D721Med (cell line): ENCODE measurements at regions not wholly inside any gene's neighbourhood (a gene's known extent, or its start where the extent isn't known, plus 50 kb on each side); places are given as distances from the start of the nearest gene placed in this dataset.
"Not testable (repeated sequence)": the region's sequence is repeated elsewhere in the genome, so short reads cannot be mapped to it uniquely, and the experiment has no call there.

Source experiments
- DNase-seq: peaks from one replicate; pipeline ENCODE4 v3.0.0; 2011; ENCODE audit warnings: low spot score; ENCODE audit not compliant: insufficient read length
- FAIRE-seq: peaks from 2 replicates; lab custom pipeline; 2011; peaks lifted over from hg19 to GRCh38; lab: Jason Lieb, UNC
- CTCF ChIP-seq: IDR thresholded peaks from 2 replicates; pipeline ENCODE4 v1.5.1; 2012; ENCODE audit warnings: mild to moderate bottlenecking, control low read depth; ENCODE audit not compliant: insufficient read depth; ENCODE audit errors: missing control alignments

DNA sequence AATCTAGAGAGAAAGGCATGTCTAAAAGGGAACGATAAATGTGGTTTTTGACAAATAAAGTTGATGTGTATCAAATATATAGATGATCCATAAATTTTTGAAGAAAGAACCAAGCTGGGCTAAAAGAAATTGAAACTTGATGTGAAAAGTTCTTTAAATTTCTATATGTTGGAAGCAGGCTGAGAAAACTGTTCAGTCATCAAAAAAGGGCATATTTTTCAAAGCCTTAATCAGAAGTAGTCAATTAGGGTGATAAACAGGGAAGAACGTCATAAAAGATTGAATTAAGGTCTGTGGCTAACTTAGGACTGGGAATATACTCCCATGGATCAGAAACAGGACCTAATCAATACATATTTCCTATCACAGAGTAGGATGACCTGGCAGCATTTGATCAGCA lies 211.4 kb upstream of the ZRANB2 start:
- DNase-seq (no peak), FAIRE-seq (no peak)
- TF ChIP-seq CTCF, result no peak

DNA sequence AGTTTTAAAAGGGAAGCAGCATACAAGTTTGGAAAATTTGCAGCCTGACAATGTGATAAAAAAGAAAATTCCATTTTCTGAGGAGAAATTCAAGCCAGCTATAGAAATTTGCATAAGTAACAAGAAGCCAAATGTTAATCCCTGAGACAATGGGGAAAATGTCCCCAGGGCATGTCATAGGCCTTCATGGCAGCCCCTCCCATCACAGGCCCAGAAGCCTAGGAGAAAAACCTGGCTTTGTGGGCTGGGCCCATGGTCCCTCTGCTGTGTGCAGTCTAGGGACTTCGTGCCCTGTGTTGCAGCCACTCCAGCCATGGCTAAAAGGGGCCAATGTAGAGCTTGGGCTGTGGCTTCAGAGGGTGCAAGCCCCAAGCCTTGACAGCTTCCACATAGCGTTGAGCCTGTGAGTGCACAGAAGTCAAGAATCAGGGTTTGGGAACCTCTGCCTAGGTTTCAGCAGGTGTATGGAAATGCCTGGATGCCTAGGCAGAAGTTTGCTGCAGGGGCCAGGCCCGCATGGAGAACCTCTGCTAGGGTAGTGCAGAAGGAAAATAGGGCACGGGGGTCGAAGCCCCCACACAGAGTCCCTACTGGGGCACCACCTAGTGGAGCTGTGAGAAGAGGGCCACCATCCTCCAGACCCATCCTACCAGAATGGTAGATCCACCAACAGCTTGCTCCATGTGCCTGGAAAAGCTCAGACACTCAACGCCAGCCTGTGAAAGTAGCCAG lies 209.8 kb upstream of the ZRANB2 start:
- not testable (repeated sequence) for FAIRE-seq, DNase-seq

DNA sequence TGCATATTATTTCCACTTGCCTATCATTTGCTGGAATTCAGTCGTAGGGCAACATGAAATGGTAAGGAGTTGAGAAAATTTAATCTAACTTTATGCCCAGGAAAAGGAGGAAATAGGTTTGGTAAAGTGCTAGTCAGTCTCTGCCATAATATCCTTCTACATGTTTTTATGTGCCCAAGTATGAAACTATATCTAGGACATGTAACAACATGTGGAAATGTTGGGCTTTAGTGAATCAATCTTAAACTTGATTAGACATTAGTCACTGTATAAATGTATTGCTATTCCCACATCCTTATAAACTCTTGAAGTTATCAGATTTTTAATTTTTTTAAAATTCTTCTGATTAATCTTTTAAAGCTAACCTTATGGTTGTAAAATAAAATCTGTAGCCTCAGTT lies 204.7 kb upstream of the ZRANB2 start:
- no peak for TF ChIP-seq CTCF
- FAIRE-seq (no peak), DNase-seq (no peak)

DNA sequence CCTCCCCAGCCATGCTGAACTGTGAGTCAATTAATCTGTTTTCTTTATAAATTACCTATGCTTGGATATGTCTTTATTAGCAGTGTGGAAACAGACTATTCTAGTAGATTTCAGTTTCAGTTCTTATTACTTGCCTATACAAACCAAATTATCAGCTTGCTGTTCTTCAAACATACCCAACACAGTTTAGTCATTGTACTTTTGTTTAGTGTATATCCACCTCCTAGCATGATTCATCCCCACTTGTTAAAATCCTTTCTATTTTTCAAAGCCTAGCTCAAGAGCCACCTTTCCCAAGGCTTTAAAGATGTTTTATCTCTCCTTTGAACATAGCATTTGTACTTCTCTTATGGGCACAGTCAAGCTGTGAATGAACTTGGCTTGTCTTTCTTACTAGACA lies 195.6 kb upstream of the ZRANB2 start:
- FAIRE-seq, result no peak
- TF ChIP-seq CTCF, result no peak
- no peak for DNase-seq

- TF ChIP-seq CTCF, result no peak
- DNase-seq, result no peak
- no peak for FAIRE-seq
Observed at GRCh38 chr1:71273334-71273733, 192.5 kb upstream of the ZRANB2 start.

- DNase-seq, result no peak
- TF ChIP-seq CTCF, result no peak
Observed at GRCh38 chr1:71270394-71270915, 189.6 kb upstream of the ZRANB2 start.

DNA sequence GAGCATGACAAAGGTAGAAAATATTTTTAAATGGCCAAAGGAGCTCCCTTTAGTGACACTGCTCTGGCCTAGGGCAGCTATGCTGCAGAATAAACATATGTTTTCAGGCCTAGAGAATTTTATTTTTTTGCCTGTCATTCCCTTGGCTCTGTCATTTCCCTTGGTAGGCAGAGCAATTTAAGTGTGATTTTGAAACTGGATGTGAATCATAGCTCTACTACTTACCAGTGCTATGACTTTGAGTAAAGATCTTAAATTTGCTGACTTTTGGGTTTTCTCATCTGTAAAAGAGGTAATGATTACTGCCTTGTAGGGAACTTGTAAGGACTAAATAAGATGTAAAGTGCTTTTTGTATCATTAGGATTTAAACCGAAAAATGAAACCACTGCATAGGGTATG lies 189.0 kb upstream of the ZRANB2 start:
- no peak for TF ChIP-seq CTCF
- no peak for FAIRE-seq
- no peak for DNase-seq

More at GRCh38 chr1:71270394-71270915, 189.6 kb upstream of the ZRANB2 start:
- FAIRE-seq, result no peak

- no peak for TF ChIP-seq CTCF
- FAIRE-seq (no peak), DNase-seq (no peak)
Observed at GRCh38 chr1:71269179-71269578, 188.3 kb upstream of the ZRANB2 start.
